ENCODE measurements at regions not wholly inside any gene's neighbourhood (a gene's known extent, or its start where the extent isn't known, plus 50 kb on each side); places are given as distances from the start of the nearest gene placed in this dataset.

GRCh38 chr22:27662359-27663301 lies 138.9 kb downstream of the MN1 start:
- peak; percentile 82 for DNase-seq

DNA sequence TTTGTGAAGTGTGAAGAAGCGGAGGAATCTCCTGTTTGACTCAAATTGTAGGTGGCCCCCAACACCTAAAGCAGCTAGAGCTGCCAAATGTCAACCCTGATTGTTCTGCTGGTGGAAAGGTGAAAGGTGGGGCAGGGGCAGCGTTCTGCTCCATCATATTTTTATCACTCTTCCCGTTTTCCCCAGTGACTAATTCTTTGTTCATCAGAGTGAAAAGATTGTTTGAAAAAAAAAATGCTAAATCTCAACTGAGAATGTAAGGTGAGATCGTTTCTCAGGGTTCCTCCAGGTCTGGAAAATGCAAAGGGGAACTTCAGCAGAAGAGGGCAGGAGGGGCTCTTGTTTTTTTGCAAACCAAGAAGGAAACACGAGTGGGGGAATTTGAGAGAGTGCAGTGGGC lies 137.7 kb downstream of the MN1 start:
- no peak for DNase-seq

- DNase-seq, result no peak
Measured at GRCh38 chr22:27666272-27666997, 135.1 kb downstream of the MN1 start.

DNA sequence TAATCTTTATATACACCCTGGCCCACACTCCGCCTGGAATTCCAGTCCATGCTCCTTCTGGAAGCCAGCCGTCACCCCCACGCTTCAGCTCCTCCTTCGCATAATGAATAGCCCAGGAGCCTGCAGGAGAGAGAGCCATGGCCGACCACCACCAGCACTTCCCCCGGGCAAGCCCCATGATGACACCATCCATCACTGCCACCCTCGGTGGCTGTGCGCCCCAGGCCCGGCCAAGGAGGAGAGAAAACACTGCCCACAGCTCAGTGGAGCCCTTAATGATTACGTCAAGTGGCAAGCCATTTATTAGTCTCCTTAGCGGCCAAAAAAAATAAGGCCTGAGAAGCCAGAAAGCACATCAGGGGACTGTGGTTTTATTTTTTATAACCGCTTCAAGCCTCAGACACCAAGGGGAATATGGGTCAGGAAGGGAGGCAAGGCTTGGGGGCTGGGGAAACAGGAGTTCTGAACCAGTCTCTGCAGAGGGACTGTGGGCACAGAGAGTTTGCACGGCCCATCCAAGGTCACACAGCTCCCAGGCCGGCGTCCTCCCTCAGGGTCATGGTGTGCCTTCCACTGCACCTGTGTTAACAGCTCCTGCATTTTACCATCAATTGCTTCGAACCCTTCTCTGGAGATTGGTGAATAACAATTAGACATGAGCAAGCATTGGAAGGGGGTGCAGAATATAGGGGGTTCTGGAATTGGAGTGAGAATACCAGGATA lies 134.3 kb downstream of the MN1 start:
- peak; percentile 45 for DNase-seq

DNA sequence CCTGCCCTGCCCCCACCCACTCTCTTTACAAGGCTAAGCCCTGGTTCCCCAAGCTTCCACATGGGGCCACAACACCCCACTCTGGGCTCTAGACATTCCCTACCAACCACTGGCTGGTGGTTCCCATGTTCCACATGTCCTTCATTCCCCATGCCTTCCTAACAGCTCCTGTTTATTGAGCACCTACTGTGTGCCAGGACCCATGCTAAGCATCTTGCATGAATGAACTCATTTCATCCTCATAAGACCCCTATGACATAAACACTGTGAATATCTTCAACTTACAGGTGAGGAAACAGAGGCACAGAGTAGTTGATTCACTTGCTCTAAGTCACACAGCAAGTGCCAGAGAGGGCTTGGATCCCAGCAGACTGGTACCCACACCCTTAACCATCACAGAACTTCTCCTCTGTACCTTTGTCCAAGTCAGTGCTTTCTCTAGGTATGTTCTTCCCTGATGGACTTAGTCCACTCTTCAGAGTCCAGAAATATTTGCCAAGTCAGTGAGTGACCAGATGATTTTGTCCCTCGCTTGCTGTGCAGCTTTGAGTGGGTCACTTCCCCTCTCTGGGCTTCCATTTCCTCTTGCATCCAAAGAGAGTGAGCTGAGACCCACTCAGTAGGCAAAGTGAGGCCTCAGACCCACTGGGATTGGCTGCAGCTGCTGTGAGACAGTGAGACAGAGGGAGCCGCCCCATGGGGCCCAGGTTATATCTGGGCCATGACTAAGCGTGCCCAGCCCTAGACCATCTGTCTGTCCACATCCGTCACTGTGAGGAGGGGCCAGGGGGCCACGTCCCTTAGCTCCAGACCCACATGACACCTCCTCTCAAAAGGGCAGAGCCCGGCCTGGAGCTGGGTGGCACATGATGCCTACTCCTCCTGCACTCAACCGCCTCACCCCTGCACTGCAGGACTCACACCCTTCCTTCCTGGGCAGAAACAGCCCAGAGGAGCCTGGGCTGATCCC lies 132.4 kb downstream of the MN1 start:
- peak; percentile 99 for DNase-seq

- DNase-seq, result peak; percentile 49
Measured at GRCh38 chr22:27669798-27670599, 131.6 kb downstream of the MN1 start.

DNA sequence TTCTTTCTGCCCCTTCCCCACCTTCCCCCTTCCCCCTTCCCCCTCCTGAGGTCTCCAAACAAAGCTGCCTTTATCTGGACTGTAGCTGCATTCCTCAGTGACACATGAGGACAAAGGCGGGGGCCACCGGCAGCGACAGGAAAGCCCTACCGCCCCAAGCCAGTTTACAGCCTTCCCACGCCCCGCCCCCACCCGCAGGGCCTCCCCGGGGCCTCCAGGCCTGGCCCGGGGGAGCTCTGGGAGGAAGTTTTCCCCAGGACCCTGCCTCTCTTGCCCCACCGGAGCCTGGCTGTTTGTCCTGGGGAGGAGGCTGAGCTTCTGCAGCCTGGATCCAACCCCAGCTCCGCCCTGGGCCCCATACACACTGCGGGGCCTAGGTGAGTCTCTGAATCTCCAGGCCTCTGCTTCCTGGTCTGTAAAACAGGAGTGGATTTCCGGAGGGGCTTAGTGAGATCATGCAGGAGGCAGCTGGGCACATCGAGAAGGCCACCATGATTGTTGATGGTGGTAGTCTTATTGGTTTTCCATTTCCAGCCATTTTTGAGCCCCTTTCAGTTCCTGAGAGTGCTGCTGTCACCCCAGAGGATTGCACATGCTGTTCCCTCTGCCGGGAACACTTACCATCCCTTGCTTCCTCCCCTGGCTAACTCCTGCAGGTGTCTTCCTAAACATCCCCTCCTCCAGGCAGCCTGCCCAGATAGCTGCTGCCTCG lies 130.7 kb downstream of the MN1 start:
- DNase-seq, result peak; percentile 90

GRCh38 chr22:27671413-27671935 lies 130.1 kb downstream of the MN1 start:
- DNase-seq, result peak; percentile 33

- DNase-seq, result no peak
Measured at GRCh38 chr22:27672721-27673418, 128.7 kb downstream of the MN1 start.

GRCh38 chr22:27673839-27674238 lies 127.7 kb downstream of the MN1 start:
- DNase-seq, result no peak

GRCh38 chr22:27674261-27674923 lies 127.2 kb downstream of the MN1 start:
- DNase-seq, result no peak

- DNase-seq, result no peak
Measured at GRCh38 chr22:27676545-27677213, 124.9 kb downstream of the MN1 start.

DNA sequence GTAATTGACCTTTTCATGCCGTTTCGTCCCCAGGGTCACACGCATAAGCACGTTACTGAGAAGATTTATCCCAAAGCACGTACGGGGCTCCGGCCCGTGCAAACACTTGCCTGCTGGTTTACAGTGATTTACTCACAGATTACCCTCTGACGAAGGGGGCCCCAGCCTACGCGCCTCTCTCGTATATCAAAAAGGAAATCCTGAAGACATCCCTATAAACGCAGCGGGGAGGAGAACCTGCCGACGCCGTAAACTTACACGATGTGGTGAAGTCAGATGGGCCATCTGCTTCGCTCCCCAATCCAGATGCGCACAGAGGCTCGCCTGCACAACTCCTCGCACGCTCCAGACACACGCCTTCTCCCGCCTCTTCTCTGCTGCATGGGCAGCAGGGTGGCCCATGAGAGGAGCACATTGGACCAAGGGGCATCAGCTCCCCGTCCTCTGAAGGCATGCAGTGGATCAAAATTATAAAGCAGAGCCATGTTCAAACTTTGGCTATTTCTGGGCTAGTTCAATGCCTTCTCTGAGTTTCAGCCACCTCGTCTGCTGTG lies 123.6 kb downstream of the MN1 start:
- no peak for DNase-seq

DNA sequence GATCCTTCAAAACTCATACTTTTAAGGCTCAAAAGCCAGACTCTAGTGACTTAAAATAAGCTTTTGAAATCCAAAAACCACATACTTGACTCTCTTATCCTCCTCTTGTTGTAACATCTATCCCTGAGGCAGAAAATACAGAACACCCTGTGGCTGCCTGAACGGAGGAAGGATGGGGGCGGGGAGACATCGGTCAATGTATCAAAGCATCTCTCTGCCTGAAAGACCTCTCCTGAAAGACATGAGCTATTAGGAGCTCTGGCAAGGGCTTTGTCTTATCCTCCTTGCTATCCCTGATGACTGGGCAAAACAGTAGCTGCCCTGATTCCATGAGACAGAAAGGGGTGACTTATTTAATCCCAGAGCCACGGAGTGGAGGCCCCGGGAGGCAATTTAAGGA lies 122.4 kb downstream of the MN1 start:
- no peak for DNase-seq

GRCh38 chr22:27679693-27680488 lies 121.7 kb downstream of the MN1 start:
- no peak for DNase-seq

DNA sequence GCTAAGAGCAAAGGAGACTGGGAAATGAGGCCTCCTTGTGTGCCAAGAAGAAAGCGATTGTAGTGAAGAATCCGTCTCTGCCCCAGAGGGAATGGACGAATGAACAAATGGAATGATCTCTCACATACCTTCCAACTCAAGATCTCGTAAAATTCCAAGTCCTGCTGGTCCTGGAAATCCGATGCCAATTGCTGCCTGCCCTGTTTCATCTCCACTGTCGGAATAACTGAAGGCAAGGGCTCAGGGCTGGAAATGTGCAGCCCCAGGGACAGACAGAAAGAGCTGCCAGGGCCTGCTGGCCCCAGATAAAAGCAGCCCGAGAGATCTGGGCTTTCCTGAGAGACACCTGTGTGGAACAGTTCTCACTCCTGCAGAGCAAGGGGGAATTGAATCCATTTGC lies 120.9 kb downstream of the MN1 start:
- no peak for DNase-seq

DNA sequence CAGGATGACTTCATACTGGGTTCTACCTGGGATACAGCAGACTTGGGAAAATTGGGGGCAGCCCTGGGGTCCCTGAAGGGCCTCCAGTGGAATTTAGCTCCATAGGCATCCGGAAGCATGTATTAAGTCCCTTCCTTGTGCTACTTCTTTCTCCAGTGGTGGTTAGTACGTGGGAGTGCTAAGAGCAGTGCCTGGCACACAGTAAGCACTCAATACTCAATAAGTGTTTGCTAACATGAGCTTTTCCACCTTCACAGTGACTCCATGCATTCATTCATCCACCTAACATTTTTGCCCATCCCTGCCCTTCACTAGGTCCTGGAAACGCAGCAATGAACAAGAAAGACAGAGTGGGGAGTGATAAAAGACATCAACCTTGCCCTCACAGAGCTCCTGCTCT lies 120.5 kb downstream of the MN1 start:
- DNase-seq, result no peak
